ENCODE measurements at regions not wholly inside any gene's neighbourhood (a gene's known extent, or its start where the extent isn't known, plus 50 kb on each side); places are given as distances from the start of the nearest gene placed in this dataset.

DNA sequence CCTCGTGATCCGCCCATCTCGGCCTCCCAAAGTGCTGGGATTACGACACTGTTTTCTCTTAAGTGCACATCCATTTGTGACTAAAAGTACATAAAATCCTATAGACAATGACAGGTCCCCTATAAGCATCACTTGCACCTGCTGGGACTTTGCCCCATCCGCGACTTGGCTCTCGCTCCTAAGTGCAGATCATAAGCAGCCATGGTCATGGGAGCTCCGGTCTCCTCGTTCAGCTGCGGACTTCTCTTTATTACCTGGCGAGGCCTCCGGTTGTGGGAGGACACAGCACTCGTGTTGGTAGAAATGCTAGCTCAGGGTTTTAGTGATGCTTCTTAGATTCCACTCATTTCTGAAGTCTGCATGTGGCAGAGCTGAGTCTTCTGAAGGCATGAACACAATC, 92.7 kb upstream of the ST6GAL2 start:
- DNase-seq (ENCODE audit: low read depth) = no peak

GRCh38 chr2:106981491-106981890, 95.5 kb upstream of the ST6GAL2 start:
- DNase-seq (ENCODE audit: low read depth) = no peak

GRCh38 chr2:106982350-106982749, 96.4 kb upstream of the ST6GAL2 start:
- no peak for DNase-seq (ENCODE audit: low read depth)

GRCh38 chr2:106983305-106983704, 97.3 kb upstream of the ST6GAL2 start:
- no peak for DNase-seq (ENCODE audit: low read depth)

GRCh38 chr2:106988361-106988760, 102.4 kb upstream of the ST6GAL2 start:
- no peak for DNase-seq (ENCODE audit: low read depth)

DNA sequence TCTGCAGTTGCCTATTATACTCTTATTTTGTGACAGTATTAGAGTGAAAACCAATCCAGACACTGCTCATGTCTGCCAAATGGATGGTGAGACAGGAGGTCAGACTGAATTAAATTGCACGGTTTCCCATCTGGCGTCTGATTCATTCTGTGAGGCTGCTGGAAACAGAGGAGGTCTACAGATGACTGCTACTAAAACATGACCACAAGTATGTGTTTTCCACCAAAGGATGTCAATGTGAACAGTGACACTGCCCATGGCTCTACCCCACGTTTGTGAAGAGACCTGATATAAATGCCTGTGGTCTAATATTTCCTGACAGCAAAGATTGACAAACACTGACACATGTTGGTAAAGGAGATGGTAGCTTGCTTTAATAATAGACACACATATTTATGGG, 104.3 kb upstream of the ST6GAL2 start:
- DNase-seq (ENCODE audit: low read depth) = peak; percentile 10

DNA sequence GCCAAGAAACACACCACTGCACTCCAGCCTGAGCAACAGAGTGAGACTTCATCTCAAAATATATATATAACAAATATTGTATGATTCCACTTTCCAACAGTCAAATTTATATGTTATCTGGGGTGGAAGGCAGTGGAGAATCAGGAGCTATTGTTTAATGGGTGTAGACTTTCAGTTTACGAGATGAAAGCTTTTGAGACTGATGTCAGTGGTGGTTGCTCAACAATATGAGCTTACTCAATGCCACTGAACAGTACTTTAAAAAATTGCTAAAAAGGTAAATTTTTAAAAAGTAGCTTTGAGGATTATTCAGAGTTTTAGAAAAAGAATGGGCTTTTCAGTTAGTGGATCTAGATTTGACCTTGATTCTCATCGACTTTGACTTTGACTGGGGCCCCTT, 105.9 kb upstream of the ST6GAL2 start:
- DNase-seq (ENCODE audit: low read depth) = no peak

DNA sequence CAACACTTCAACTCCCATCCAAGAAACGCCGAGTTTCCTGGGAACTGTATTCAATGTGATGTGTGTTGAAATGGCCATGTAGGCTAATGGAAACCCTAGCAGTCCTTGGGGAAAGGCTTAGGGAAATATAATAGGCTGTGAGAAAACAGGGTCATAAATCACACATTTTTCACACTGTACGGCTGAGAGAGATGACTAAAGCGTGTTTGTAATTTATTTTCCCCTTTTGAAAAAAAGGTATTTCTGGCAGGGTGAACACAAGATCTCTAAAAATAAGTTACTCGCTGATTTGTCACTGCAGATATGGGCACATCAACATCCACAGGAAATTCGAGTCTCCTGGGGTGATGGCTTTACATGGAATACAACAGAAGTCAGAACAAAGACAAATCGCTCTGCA, 109.6 kb upstream of the ST6GAL2 start:
- no peak for DNase-seq (ENCODE audit: low read depth)

DNA sequence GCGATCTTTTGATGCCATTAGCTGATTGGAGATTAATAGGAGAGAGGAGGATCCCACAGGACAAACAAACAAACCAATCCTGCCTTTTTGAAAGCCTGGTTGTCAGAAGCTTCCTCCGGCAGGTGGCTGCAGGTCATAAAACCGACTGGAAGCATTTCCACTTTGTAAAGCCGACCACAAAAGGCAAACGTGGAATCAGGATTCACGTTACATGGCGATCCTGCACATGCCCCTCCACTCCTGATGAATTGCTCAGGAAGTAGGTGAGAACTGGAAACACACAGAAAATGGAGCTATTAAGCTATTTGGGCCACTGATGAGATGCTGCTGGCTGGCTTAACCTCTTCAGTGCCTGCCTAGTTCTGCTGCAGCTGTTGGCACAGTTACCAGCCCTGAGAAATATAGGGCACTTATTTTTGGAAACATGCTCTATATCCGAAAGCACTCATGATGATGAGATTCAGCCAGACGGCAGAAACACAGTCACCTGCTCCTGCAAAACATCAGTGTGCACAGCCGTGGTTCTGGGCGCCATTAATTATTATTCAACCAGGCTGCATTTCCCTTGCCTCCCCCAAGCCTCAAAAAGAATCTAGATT, 110.3 kb upstream of the ST6GAL2 start:
- DNase-seq (ENCODE audit: low read depth) = no peak

DNA sequence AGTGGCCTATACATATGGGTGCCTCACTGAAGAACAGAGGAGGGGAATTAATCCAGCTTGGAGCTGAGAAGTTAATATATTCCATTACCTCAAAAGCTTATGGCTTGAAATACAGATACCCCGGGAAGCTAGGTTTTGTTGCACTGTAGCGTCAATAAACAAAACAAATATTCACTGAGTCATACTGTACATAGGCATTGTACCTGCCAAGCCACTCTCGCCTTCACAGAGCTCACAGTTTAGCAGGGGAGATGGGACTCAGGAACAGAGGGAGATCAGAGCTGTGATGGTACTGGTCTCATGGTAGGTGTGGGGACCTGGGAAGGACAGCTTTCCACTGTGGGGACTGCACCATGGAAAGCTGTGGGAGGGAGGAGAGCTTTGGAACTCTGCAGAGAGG, 111.2 kb upstream of the ST6GAL2 start:
- DNase-seq (ENCODE audit: low read depth) = no peak

- no peak for DNase-seq (ENCODE audit: low read depth)
These were observed 115.1 kb upstream of the ST6GAL2 start for GRCh38 chr2:107001062-107001461.

GRCh38 chr2:107001551-107001950, 115.6 kb upstream of the ST6GAL2 start:
- no peak for DNase-seq (ENCODE audit: low read depth)

DNA sequence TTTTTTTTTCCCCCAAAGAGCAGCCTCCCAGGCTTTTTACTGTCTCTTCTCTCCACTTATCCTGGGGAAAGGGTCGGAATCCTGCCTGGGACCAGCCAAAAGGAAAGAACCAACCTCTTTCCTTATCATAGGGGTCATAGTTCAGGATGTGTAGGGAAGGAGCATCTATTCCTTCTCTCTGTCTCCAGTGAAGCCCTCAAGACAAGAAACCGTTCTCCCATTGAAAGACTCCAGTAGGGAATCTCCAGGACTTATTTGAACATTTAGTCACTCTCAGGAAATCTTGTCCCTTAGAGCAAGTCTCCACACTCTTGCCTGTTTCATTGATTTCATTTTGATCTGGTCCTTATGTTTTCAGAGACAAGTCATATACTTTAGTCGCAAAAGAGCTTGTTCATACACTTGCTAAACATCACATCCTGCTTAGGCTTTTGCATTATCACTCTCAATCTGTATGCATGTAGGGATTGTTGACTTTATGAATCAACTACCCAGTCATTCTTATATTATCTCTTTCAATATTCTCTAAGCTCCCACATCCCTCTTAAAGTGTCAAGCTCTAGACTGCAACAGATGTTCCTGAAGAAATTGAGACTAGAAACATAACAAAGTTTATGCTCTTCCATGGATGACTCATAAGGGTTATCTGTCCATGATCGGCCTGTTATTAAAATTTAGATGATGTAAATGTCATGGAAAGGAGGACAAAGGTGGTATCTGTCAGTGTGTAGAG, 116.2 kb upstream of the ST6GAL2 start:
- no peak for DNase-seq (ENCODE audit: low read depth)

- no peak for DNase-seq (ENCODE audit: low read depth)
These were observed 116.8 kb upstream of the ST6GAL2 start for GRCh38 chr2:107002735-107003134.

DNA sequence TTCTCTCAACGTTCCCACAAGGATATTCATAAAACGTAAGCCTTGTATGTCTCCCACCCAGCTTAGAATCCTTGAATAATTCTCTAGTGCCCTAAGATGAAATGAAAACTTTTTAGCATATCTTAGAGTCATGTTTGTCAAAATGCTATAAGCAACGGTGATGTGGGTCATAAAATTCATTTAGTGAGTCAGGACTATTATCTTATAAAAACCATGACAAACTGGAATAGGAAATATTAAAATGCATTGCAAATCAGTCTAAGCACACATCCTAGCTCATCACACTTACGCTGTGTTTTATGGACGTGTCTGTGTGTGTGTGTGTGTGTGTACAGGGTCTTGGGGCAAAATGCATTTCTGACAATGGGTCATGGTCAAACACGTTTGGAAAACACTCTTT, 119.9 kb upstream of the ST6GAL2 start:
- no peak for DNase-seq (ENCODE audit: low read depth)

GRCh38 chr2:107006836-107007235, 120.9 kb upstream of the ST6GAL2 start:
- no peak for DNase-seq (ENCODE audit: low read depth)

- DNase-seq (ENCODE audit: low read depth) = no peak
These were observed 122.0 kb upstream of the ST6GAL2 start for GRCh38 chr2:107007927-107008326.

GRCh38 chr2:107008843-107009242, 122.9 kb upstream of the ST6GAL2 start:
- DNase-seq (ENCODE audit: low read depth) = no peak

DNA sequence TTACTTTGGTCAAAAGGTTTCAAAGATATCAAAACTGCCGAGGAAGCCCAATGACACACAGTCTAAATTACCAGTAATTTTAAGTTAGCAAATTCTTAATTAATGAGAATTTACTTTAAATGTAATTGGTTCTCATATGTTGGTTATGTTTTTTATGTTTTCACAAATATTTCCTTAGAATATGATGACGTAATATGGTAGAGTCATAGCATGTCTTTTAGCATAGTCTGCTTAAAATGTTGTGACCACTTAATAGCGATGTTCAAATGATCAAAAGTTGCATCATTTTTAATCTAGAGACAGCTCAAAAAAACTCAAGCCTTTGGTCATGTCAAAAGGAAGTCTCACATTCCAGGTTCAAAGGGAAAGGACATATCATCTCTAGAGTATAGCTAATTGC, 123.3 kb upstream of the ST6GAL2 start:
- DNase-seq (ENCODE audit: low read depth) = no peak

DNA sequence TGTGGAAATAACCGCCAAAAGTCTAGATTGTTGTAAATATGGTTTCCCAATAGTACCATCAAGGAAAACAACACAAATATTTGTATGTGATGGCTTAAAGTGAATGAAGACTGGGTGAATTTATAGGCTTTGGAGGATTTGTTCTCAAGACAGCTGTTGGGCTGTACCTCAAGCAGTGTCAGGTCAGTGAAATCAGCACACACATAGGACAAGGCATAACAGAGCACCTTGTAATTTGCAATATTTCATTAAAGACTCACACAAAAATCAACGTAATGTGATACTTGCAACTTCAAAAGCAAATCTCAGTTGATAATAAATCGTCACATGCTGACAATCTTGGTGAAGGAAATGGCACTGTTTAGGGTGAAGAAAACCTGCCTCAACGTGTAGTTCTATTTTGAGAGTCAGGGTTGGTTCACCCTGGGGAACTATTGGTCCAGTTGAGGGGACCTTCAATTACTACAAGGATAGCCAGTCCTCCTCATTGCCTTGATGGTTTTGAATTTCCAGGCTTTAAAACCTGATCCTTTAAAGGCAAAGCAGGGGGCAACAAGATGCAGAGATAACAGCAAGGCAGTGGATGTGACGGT, 126.8 kb upstream of the ST6GAL2 start:
- no peak for DNase-seq (ENCODE audit: low read depth)

GRCh38 chr2:107013884-107014283, 127.9 kb upstream of the ST6GAL2 start:
- DNase-seq (ENCODE audit: low read depth) = no peak

GRCh38 chr2:107018366-107018765, 132.4 kb upstream of the ST6GAL2 start:
- DNase-seq (ENCODE audit: low read depth) = no peak

GRCh38 chr2:107020392-107020791, 134.4 kb upstream of the ST6GAL2 start:
- no peak for DNase-seq (ENCODE audit: low read depth)
